Left cardiac atrium (tissue), 4 donors: ENCODE measurements at regions not wholly inside any gene's neighbourhood (a gene's known extent, or its start where the extent isn't known, plus 50 kb on each side); places are given as distances from the start of the nearest gene placed in this dataset.

Experiments used
- ATAC-seq, 2 donors: fragments of 200-7000 bp; cut with Tn5 transposase; one replicate each; pipeline ENCODE4 v1.9.1; 2020; ENCODE audit warnings: mild to moderate bottlenecking in 2 of 2, moderate library complexity in 2 of 2
- DNase-seq: peaks from one replicate; pipeline ENCODE4 v3.0.0-alpha.2; 2020
- intact Hi-C, 2 donors: fragments of 100-400 bp; cut with DNase I; formaldehyde crosslinking; loops; one replicate each; pipeline versions ENCODE4 v1.14.1 to v1.15.1; 2022 to 2023
- donor health status: DM: no; HTN: yes; CAD: no.
- donor health status: DM: no; HTN: yes; CAD: no; lungs with severe emphysema.
- donor health status: DM: yes; HTN: yes; CAD: no.
- donor health status: Dilated cardiomyopathy.

GRCh38 chr9:92187989-92188714 is 72.9 kb upstream of the SPTLC1 start:
- DNase-seq = no peak
- no peak for ATAC-seq
- intact Hi-C loops = no loop called here

GRCh38 chr9:92187390-92187789 is 72.2 kb upstream of the SPTLC1 start:
- DNase-seq = no peak
- intact Hi-C loops = no loop called here
- ATAC-seq = no peak

- intact Hi-C loops = no loop called here
- ATAC-seq (no peak), DNase-seq (no peak)
Observed at GRCh38 chr9:92186631-92187030, 71.4 kb upstream of the SPTLC1 start.

- DNase-seq (no peak), ATAC-seq (no peak)
- intact Hi-C loops = no loop called here
Observed at GRCh38 chr9:92185681-92186080, 70.5 kb upstream of the SPTLC1 start.

GRCh38 chr9:92185096-92185495 is 69.9 kb upstream of the SPTLC1 start:
- ATAC-seq (no peak), DNase-seq (no peak)
- intact Hi-C loops = no loop called here

GRCh38 chr9:92184041-92184564 is 68.9 kb upstream of the SPTLC1 start:
- ATAC-seq (no peak), DNase-seq (no peak)
- intact Hi-C loops = no loop called here

GRCh38 chr9:92183449-92183848 is 68.2 kb upstream of the SPTLC1 start:
- intact Hi-C loops = no loop called here

GRCh38 chr9:92181296-92181695 is 66.1 kb upstream of the SPTLC1 start:
- DNase-seq (no peak), ATAC-seq (no peak)
- intact Hi-C loops = no loop called here

More at GRCh38 chr9:92183449-92183848, 68.2 kb upstream of the SPTLC1 start:
- ATAC-seq = no peak
- DNase-seq = no peak

GRCh38 chr9:92180669-92181181 is 65.5 kb upstream of the SPTLC1 start:
- ATAC-seq (peak in 1 of 2 donors; percentile 85), DNase-seq (no peak)
- intact Hi-C loops = no loop called here

- intact Hi-C loops = no loop called here
- ATAC-seq (no peak), DNase-seq (no peak)
Observed at GRCh38 chr9:92180002-92180400, 64.8 kb upstream of the SPTLC1 start.

- DNase-seq (no peak), ATAC-seq (no peak)
- intact Hi-C loops = no loop called here
Observed at GRCh38 chr9:92179286-92180001, 64.2 kb upstream of the SPTLC1 start.

GRCh38 chr9:92177591-92177990 is 62.4 kb upstream of the SPTLC1 start:
- ATAC-seq = no peak
- intact Hi-C loops = no loop called here
- no peak for DNase-seq

- no peak for ATAC-seq
- no peak for DNase-seq
- intact Hi-C loops = no loop called here
Observed at GRCh38 chr9:92176800-92177185, 61.6 kb upstream of the SPTLC1 start.

GRCh38 chr9:92176068-92176799 is 61.0 kb upstream of the SPTLC1 start:
- no peak for DNase-seq
- ATAC-seq = no peak
- intact Hi-C loops = no loop called here

GRCh38 chr9:92175441-92175840 is 60.2 kb upstream of the SPTLC1 start:
- no peak for DNase-seq
- intact Hi-C loops = no loop called here
- no peak for ATAC-seq

- intact Hi-C loops = no loop called here
- DNase-seq (no peak), ATAC-seq (no peak)
Observed at GRCh38 chr9:92173318-92173717, 58.1 kb upstream of the SPTLC1 start.

GRCh38 chr9:92171822-92172221 is 56.6 kb upstream of the SPTLC1 start:
- no peak for DNase-seq
- intact Hi-C loops = no loop called here
- ATAC-seq = no peak

GRCh38 chr9:92171281-92171680 is 56.1 kb upstream of the SPTLC1 start:
- intact Hi-C loops = no loop called here
- ATAC-seq = no peak
- DNase-seq = no peak

- intact Hi-C loops = no loop called here
- ATAC-seq = peak in 1 of 2 donors; percentile 42
- DNase-seq = no peak
Observed at GRCh38 chr9:92170848-92171247, 55.6 kb upstream of the SPTLC1 start.

GRCh38 chr9:92165484-92165883 is 50.3 kb upstream of the SPTLC1 start:
- no peak for ATAC-seq
- intact Hi-C loops = no loop called here
- no peak for DNase-seq
